A549 (cell line): ENCODE measurements at regions not wholly inside any gene's neighbourhood (a gene's known extent, or its start where the extent isn't known, plus 50 kb on each side); places are given as distances from the start of the nearest gene placed in this dataset.
"Not testable (repeated sequence)": the region's sequence is repeated elsewhere in the genome, so short reads cannot be mapped to it uniquely, and the experiment has no call there.

ENCODE experiments used
- ATAC-seq, 2 experiments: fragments of 200-7000 bp in 1 of 2; fragments of >200 bp in 1 of 2; cut with Nextera tagmentation in 1 of 2; cut with Tn5 transposase in 1 of 2; 3 replicates each; pipeline versions ENCODE4 v1.8.0 to v1.9.1; 2018 to 2020; ENCODE audit warnings: mild to moderate bottlenecking in 1 of 2, moderate library complexity in 1 of 2
- CTCF ChIA-PET: fragments of 300-600 bp; sonication (Branson Sonifier 250); formaldehyde crosslinking; extraction: SDS; loops from one replicate; lab custom pipeline; 2021; ENCODE audit warnings: antibody characterized with exemption, inconsistent platforms; lab: Yijun Ruan, JAX
- POLR2A ChIA-PET: fragments of 350-600 bp; formaldehyde crosslinking; extraction: SDS; loops from one replicate; lab custom pipeline; 2021; ENCODE audit warnings: antibody characterized with exemption, inconsistent platforms; lab: Yijun Ruan, JAX
- DNase-seq, 2 experiments: peaks; one replicate each; pipeline versions ENCODE4 v3.0.0 to v3.0.0-alpha.2; 2011 to 2016; ENCODE audit warnings: low read depth in 1 of 2, low spot score in 1 of 2
- FAIRE-seq: peaks from 2 replicates; lab custom pipeline; 2011; peaks lifted over from hg19 to GRCh38; lab: Jason Lieb, UNC
- H3K27ac ChIP-seq, 2 experiments: fragments of >200 bp; sonication (Bioruptor Twin); formaldehyde crosslinking; 3 replicates each; pipeline ENCODE4 v1.5.1; 2016 to 2017
- H3K4me1 ChIP-seq: fragments of >200 bp; sonication (Bioruptor Twin); formaldehyde crosslinking; 3 replicates; pipeline ENCODE4 v1.6.1; 2016
- H3K4me2 ChIP-seq: fragments of >200 bp; sonication (Bioruptor Twin); formaldehyde crosslinking; 3 replicates; pipeline ENCODE4 v1.6.1; 2016
- H3K4me3 ChIP-seq: fragments of >200 bp; sonication (Bioruptor Twin); formaldehyde crosslinking; 3 replicates; pipeline ENCODE4 v1.5.1; 2016
- H3K9me3 ChIP-seq: fragments of >200 bp; sonication (Bioruptor Twin); formaldehyde crosslinking; 3 replicates; pipeline ENCODE4 v1.6.1; 2016
- CBX8 ChIP-seq: fragments of 200-600 bp; sonication (generic); IDR thresholded peaks from 2 replicates; pipeline ENCODE4 v1.6.1; 2016
- EHMT2 ChIP-seq: fragments of 200-600 bp; sonication (generic); IDR thresholded peaks from 2 replicates; pipeline ENCODE4 v1.6.1; 2016; ENCODE audit warnings: antibody characterized with exemption, low read depth, mild to moderate bottlenecking, moderate library complexity
- HEYL ChIP-seq: fragments of 250-450 bp; sonication (Bioruptor Pico); IDR thresholded peaks from 2 replicates; pipeline ENCODE4 v1.8.0; 2021; ENCODE audit warnings: mild to moderate bottlenecking, moderate library complexity
- HOXB5 ChIP-seq: fragments of 250-450 bp; sonication (Bioruptor Pico); IDR thresholded peaks from 2 replicates; pipeline ENCODE4 v1.5.0; 2020; ENCODE audit warnings: mild to moderate bottlenecking, moderate library complexity
- KDM5A ChIP-seq: fragments of 200-600 bp; sonication (generic); IDR thresholded peaks from 2 replicates; pipeline ENCODE4 v1.6.1; 2016; ENCODE audit warnings: antibody characterized with exemption, mild to moderate bottlenecking
- NFE2L2 ChIP-seq: fragments of 150-350 bp; conservative IDR thresholded peaks from 2 replicates; pipeline ENCODE4 v1.6.1; 2014; ENCODE audit warnings: low read length
- RARB ChIP-seq: fragments of 250-450 bp; sonication (Bioruptor Pico); IDR thresholded peaks from 2 replicates; pipeline ENCODE4 v1.8.0; 2021; ENCODE audit warnings: mild to moderate bottlenecking, moderate library complexity
- RCOR1 ChIP-seq: fragments of 150-350 bp; IDR thresholded peaks from 2 replicates; pipeline ENCODE4 v1.6.1; 2014; ENCODE audit warnings: antibody characterized with exemption, low read length, low read depth
- RFX5 ChIP-seq: fragments of 450-650 bp; IDR thresholded peaks from 2 replicates; pipeline ENCODE4 v1.7.1; 2014; ENCODE audit warnings: antibody characterized with exemption, mild to moderate bottlenecking, moderate library complexity
- ZFP36 ChIP-seq: fragments of 450-650 bp; IDR thresholded peaks from 2 replicates; pipeline ENCODE4 v1.6.1; 2014; ENCODE audit warnings: borderline replicate concordance; ENCODE audit not compliant: partially characterized antibody
- WGBS: methylation state at CpG from one replicate; pipeline ENCODE4 v1.1.6; 2017; ENCODE audit errors: missing lambda C conversion rate; 5-methylcytosine and 5-hydroxymethylcytosine counted together
- TF ChIP-seq, protein P1 (sequence below): fragments of 450-650 bp; IDR thresholded peaks from 2 replicates; pipeline ENCODE4 v1.6.1; 2014; ENCODE audit warnings: antibody characterized with exemption
- TF ChIP-seq, protein P2 (sequence below): fragments of >200 bp; sonication (Bioruptor Twin); formaldehyde crosslinking; IDR thresholded peaks from 3 replicates; pipeline ENCODE4 v1.5.1; 2016
- TF ChIP-seq, protein P3 (sequence below): IDR thresholded peaks from 2 replicates; pipeline ENCODE4 v1.6.1; 2012
- TF ChIP-seq, protein P4 (sequence below): fragments of 200-600 bp; sonication (generic); IDR thresholded peaks from 2 replicates; pipeline ENCODE4 v1.6.1; 2016; ENCODE audit warnings: antibody characterized with exemption, mild to moderate bottlenecking, moderate library complexity
- TF ChIP-seq, protein P5 (sequence below): fragments of >200 bp; sonication (Bioruptor Twin); formaldehyde crosslinking; IDR thresholded peaks from 3 replicates; pipeline ENCODE4 v1.6.1; 2016

GRCh38 chr1:112815376-112815775 is 100.2 kb upstream of the PPM1J start:
- H3K4me1 ChIP-seq, result no peaks in the 10 kb centered on the region
- WGBS, result 80% methylated on average over 5 of the region's 5 CpGs
- ChIA-PET CTCF (interaction anchor here (1.3 to 2.6 kb wide), 2 partner anchors 11 to 99 kb away, joined by 4 to 11 read pairs; no protein-coding TSS in a partner anchor), POLR2A (no interaction called here)
- TF ChIP-seq, protein P1, sequence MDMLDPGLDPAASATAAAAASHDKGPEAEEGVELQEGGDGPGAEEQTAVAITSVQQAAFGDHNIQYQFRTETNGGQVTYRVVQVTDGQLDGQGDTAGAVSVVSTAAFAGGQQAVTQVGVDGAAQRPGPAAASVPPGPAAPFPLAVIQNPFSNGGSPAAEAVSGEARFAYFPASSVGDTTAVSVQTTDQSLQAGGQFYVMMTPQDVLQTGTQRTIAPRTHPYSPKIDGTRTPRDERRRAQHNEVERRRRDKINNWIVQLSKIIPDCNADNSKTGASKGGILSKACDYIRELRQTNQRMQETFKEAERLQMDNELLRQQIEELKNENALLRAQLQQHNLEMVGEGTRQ, result no peak
- TF ChIP-seq RARB (CRISPR knock-in tag) (no peak), RCOR1 (no peak), NFE2L2 (no peak), HOXB5 (CRISPR knock-in tag) (no peak), RFX5 (no peak), HEYL (no peak), CBX8 (no peak), EHMT2 (no peak), KDM5A (no peak), ZFP36 (no peak)
- TF ChIP-seq, protein P2, sequence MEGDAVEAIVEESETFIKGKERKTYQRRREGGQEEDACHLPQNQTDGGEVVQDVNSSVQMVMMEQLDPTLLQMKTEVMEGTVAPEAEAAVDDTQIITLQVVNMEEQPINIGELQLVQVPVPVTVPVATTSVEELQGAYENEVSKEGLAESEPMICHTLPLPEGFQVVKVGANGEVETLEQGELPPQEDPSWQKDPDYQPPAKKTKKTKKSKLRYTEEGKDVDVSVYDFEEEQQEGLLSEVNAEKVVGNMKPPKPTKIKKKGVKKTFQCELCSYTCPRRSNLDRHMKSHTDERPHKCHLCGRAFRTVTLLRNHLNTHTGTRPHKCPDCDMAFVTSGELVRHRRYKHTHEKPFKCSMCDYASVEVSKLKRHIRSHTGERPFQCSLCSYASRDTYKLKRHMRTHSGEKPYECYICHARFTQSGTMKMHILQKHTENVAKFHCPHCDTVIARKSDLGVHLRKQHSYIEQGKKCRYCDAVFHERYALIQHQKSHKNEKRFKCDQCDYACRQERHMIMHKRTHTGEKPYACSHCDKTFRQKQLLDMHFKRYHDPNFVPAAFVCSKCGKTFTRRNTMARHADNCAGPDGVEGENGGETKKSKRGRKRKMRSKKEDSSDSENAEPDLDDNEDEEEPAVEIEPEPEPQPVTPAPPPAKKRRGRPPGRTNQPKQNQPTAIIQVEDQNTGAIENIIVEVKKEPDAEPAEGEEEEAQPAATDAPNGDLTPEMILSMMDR, result no peak
- TF ChIP-seq, protein P3, sequence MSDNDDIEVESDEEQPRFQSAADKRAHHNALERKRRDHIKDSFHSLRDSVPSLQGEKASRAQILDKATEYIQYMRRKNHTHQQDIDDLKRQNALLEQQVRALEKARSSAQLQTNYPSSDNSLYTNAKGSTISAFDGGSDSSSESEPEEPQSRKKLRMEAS, result no peak
- TF ChIP-seq, protein P4, sequence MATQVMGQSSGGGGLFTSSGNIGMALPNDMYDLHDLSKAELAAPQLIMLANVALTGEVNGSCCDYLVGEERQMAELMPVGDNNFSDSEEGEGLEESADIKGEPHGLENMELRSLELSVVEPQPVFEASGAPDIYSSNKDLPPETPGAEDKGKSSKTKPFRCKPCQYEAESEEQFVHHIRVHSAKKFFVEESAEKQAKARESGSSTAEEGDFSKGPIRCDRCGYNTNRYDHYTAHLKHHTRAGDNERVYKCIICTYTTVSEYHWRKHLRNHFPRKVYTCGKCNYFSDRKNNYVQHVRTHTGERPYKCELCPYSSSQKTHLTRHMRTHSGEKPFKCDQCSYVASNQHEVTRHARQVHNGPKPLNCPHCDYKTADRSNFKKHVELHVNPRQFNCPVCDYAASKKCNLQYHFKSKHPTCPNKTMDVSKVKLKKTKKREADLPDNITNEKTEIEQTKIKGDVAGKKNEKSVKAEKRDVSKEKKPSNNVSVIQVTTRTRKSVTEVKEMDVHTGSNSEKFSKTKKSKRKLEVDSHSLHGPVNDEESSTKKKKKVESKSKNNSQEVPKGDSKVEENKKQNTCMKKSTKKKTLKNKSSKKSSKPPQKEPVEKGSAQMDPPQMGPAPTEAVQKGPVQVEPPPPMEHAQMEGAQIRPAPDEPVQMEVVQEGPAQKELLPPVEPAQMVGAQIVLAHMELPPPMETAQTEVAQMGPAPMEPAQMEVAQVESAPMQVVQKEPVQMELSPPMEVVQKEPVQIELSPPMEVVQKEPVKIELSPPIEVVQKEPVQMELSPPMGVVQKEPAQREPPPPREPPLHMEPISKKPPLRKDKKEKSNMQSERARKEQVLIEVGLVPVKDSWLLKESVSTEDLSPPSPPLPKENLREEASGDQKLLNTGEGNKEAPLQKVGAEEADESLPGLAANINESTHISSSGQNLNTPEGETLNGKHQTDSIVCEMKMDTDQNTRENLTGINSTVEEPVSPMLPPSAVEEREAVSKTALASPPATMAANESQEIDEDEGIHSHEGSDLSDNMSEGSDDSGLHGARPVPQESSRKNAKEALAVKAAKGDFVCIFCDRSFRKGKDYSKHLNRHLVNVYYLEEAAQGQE, result no peak
- TF ChIP-seq, protein P5, sequence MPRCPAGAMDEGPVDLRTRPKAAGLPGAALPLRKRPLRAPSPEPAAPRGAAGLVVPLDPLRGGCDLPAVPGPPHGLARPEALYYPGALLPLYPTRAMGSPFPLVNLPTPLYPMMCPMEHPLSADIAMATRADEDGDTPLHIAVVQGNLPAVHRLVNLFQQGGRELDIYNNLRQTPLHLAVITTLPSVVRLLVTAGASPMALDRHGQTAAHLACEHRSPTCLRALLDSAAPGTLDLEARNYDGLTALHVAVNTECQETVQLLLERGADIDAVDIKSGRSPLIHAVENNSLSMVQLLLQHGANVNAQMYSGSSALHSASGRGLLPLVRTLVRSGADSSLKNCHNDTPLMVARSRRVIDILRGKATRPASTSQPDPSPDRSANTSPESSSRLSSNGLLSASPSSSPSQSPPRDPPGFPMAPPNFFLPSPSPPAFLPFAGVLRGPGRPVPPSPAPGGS, result no peak
- DNase-seq (no peak), ATAC-seq (no peak), FAIRE-seq (no peak)
- H3K27ac ChIP-seq, result no peak overlapping the region
- H3K9me3 ChIP-seq, result no peaks in the 10 kb centered on the region
- H3K4me2 ChIP-seq, result no peak overlapping the region
- H3K4me3 ChIP-seq, result no peak overlapping the region

GRCh38 chr1:112814645-112815044 is 99.5 kb upstream of the PPM1J start:
- H3K9me3 ChIP-seq, FAIRE-seq, DNase-seq, ATAC-seq, H3K4me1 ChIP-seq, H3K4me3 ChIP-seq, H3K27ac ChIP-seq, POLR2A ChIA-PET, H3K4me2 ChIP-seq: not testable (repeated sequence)
- CTCF ChIA-PET, result interaction anchor here (2.6 to 2.8 kb wide), 2 partner anchors 10 to 98 kb away, joined by 11 to 13 read pairs; no protein-coding TSS in a partner anchor
- 89% methylated on average over 8 of the region's 8 CpGs for WGBS
